Hepatocyte (in vitro differentiated cells): ENCODE measurements at regions not wholly inside any gene's neighbourhood (a gene's known extent, or its start where the extent isn't known, plus 50 kb on each side); places are given as distances from the start of the nearest gene placed in this dataset.

Experiments used
- DNase-seq: peaks from one replicate; pipeline ENCODE4 v3.0.0-alpha.2; 2016; ENCODE audit warnings: low spot score
- H2AFZ ChIP-seq: fragments of 200-600 bp; sonication (generic); 2 replicates; pipeline ENCODE4 v1.6.0; 2016; ENCODE audit warnings: antibody characterized with exemption, mild to moderate bottlenecking
- H3K27ac ChIP-seq: fragments of 200-600 bp; sonication (generic); 2 replicates; pipeline ENCODE4 v1.5.1; 2016; ENCODE audit warnings: mild to moderate bottlenecking
- H3K27me3 ChIP-seq: fragments of 200-600 bp; sonication (generic); 2 replicates; pipeline ENCODE4 v1.6.1; 2016
- H3K36me3 ChIP-seq: fragments of 200-600 bp; sonication (generic); replicated peaks from 2 replicates; pipeline ENCODE4 v1.5.1; 2016; ENCODE audit warnings: low read depth; ENCODE audit not compliant: insufficient read depth
- H3K4me1 ChIP-seq: fragments of 200-600 bp; sonication (generic); 2 replicates; pipeline ENCODE4 v1.5.1; 2016; ENCODE audit warnings: mild to moderate bottlenecking, moderate library complexity; ENCODE audit not compliant: insufficient read depth
- H3K4me2 ChIP-seq: fragments of 200-600 bp; sonication (generic); 2 replicates; pipeline ENCODE4 v1.6.0; 2016
- H3K4me3 ChIP-seq: fragments of 200-600 bp; sonication (generic); 2 replicates; pipeline ENCODE4 v1.5.1; 2016; ENCODE audit warnings: mild to moderate bottlenecking
- H3K79me2 ChIP-seq: fragments of 200-600 bp; sonication (generic); 2 replicates; pipeline ENCODE4 v1.6.0; 2017; ENCODE audit warnings: mild to moderate bottlenecking
- H3K9me2 ChIP-seq: fragments of 200-600 bp; sonication (generic); replicated peaks from 2 replicates; pipeline ENCODE4 v1.6.0; 2017; ENCODE audit warnings: mild to moderate bottlenecking; ENCODE audit not compliant: insufficient read depth
- H3K9me3 ChIP-seq: fragments of 200-600 bp; sonication (generic); 2 replicates; pipeline ENCODE4 v1.5.1; 2016; ENCODE audit warnings: low read depth, mild to moderate bottlenecking
- H4K20me1 ChIP-seq: fragments of 200-600 bp; sonication (generic); 2 replicates; pipeline ENCODE4 v1.6.0; 2016; ENCODE audit warnings: mild to moderate bottlenecking; ENCODE audit not compliant: insufficient read depth, poor library complexity, severe bottlenecking
- EZH2 ChIP-seq: fragments of 200-600 bp; sonication (generic); IDR thresholded peaks from 2 replicates; pipeline ENCODE4 v1.6.1; 2016; ENCODE audit warnings: antibody characterized with exemption, mild to moderate bottlenecking, borderline replicate concordance
- EZH2phosphoT487 ChIP-seq: fragments of 200-600 bp; sonication (generic); IDR thresholded peaks from one replicate; pipeline ENCODE4 v1.6.1; 2018; ENCODE audit warnings: antibody characterized with exemption, mild to moderate bottlenecking, low read depth, moderate library complexity; ENCODE audit not compliant: unreplicated experiment, severe bottlenecking
- WGBS: methylation state at CpG from one replicate; pipeline ENCODE4 v1.1.6; 2016; ENCODE audit warnings: low lambda C conversion rate; ENCODE audit errors: missing lambda C conversion rate; 5-methylcytosine and 5-hydroxymethylcytosine counted together
- TF ChIP-seq, protein P1 (sequence below): fragments of 200-600 bp; sonication (generic); IDR thresholded peaks from 2 replicates; pipeline ENCODE4 v1.5.1; 2016; ENCODE audit warnings: antibody characterized with exemption, mild to moderate bottlenecking; ENCODE audit not compliant: poor library complexity

DNA sequence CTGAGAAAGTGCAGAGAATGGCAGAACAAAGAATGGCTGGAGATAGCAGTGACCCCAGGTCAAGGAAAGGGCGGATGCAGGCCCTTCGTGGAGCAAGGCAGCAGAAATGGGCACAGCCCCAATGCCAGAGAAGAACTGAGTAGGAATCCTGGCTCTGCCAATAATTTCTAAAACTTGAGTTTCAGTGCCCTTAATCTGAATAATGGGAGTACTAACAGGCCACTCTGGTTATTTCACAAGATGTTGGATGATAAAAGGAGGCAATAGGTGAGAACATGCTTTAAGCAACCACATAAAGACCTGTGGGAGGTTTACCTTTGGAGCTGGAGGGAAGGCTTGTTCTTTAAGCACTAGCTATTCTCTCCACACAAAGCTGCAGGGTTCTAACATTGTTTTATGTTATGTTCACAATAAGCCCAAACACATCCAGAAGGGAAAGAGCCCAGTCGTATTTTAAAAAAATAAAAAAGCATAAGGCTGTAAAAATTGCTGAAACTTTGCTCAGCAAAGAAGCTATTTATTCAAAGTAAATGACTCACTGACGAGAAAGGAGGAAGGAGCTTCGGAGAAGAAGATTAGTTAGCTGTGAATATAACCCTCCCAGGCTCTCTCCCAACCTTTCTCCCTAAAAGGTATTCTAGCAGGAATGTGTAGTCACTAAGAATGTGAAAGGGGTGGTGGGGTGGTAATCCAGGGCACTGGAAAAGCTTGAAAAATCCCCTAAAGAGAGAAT lies 470.2 kb downstream of the TXNL1 start:
- no peaks in the 10 kb centered on the region for H3K36me3 ChIP-seq
- no peak overlapping the region for H3K4me3 ChIP-seq
- H2AFZ ChIP-seq, result no peak overlapping the region
- no peaks in the 10 kb centered on the region for H3K27me3 ChIP-seq
- peak overlapping the region; percentile 72 for H3K27ac ChIP-seq
- no peaks in the 10 kb centered on the region for H4K20me1 ChIP-seq
- no peaks in the 10 kb centered on the region for H3K9me2 ChIP-seq
- peak overlapping the region; percentile 50 for H3K4me2 ChIP-seq
- peaks cover 14% of the 10 kb centered on the region for H3K4me1 ChIP-seq
- no peaks in the 10 kb centered on the region for H3K79me2 ChIP-seq
- WGBS, result 27% methylated on average over 5 of the region's 5 CpGs
- peak; percentile 58 for DNase-seq
- TF ChIP-seq EZH2 (no peak), EZH2phosphoT487 (no peak)
- TF ChIP-seq, protein P1, sequence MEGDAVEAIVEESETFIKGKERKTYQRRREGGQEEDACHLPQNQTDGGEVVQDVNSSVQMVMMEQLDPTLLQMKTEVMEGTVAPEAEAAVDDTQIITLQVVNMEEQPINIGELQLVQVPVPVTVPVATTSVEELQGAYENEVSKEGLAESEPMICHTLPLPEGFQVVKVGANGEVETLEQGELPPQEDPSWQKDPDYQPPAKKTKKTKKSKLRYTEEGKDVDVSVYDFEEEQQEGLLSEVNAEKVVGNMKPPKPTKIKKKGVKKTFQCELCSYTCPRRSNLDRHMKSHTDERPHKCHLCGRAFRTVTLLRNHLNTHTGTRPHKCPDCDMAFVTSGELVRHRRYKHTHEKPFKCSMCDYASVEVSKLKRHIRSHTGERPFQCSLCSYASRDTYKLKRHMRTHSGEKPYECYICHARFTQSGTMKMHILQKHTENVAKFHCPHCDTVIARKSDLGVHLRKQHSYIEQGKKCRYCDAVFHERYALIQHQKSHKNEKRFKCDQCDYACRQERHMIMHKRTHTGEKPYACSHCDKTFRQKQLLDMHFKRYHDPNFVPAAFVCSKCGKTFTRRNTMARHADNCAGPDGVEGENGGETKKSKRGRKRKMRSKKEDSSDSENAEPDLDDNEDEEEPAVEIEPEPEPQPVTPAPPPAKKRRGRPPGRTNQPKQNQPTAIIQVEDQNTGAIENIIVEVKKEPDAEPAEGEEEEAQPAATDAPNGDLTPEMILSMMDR, result no peak
- no peaks in the 10 kb centered on the region for H3K9me3 ChIP-seq

DNA sequence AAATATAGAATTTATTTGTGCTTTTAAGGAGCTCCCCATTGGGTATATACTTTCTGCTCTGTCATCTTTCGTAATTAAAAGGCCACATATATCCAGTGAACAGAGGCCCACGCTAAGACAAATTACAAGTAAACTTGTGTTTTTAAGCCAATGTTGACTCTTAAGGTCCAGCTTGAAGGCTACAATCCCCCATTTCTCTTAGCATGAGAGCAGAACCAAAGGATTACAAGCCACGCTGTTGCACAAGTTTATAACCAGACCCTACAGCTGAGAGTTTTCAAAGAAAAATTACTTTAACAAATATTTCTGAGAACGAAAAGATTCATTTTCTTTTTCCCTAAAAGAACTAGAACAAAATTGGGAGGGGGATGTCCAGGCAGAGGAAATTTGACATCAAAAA lies 471.0 kb downstream of the TXNL1 start:
- no peak overlapping the region for H2AFZ ChIP-seq
- H3K36me3 ChIP-seq, result no peaks in the 10 kb centered on the region
- no peak for DNase-seq
- H3K79me2 ChIP-seq, result no peaks in the 10 kb centered on the region
- no peak for TF ChIP-seq EZH2
- no peak for TF ChIP-seq EZH2phosphoT487
- TF ChIP-seq, protein P1, result no peak
- WGBS, result 71% methylated on average over 4 of the region's 4 CpGs
- H3K9me2 ChIP-seq, result no peaks in the 10 kb centered on the region
- H3K4me2 ChIP-seq, result peak overlapping the region; percentile 50
- H3K4me1 ChIP-seq, result peaks cover 14% of the 10 kb centered on the region
- H3K4me3 ChIP-seq, result no peak overlapping the region
- H3K27ac ChIP-seq, result peak overlapping the region; percentile 72
- H4K20me1 ChIP-seq, result no peaks in the 10 kb centered on the region
- no peaks in the 10 kb centered on the region for H3K27me3 ChIP-seq
- H3K9me3 ChIP-seq, result no peaks in the 10 kb centered on the region

- H3K79me2 ChIP-seq, result no peaks in the 10 kb centered on the region
- H3K27me3 ChIP-seq, result no peaks in the 10 kb centered on the region
- no peaks in the 10 kb centered on the region for H4K20me1 ChIP-seq
- H3K4me3 ChIP-seq, result no peak overlapping the region
- H3K9me2 ChIP-seq, result no peaks in the 10 kb centered on the region
- DNase-seq, result no peak
- TF ChIP-seq EZH2phosphoT487, result no peak
- no peak for TF ChIP-seq EZH2
- TF ChIP-seq, protein P1, result no peak
- H3K4me2 ChIP-seq, result no peak overlapping the region
- peaks cover 14% of the 10 kb centered on the region for H3K4me1 ChIP-seq
- H3K36me3 ChIP-seq, result no peaks in the 10 kb centered on the region
- no peak overlapping the region for H2AFZ ChIP-seq
- H3K9me3 ChIP-seq, result no peaks in the 10 kb centered on the region
- no peak overlapping the region for H3K27ac ChIP-seq
Measured at GRCh38 chr18:56166914-56167313, 471.5 kb downstream of the TXNL1 start.
